GM20000 (cell line): ENCODE measurements at regions not wholly inside any gene's neighbourhood (a gene's known extent, or its start where the extent isn't known, plus 50 kb on each side); places are given as distances from the start of the nearest gene placed in this dataset.
"Not testable (repeated sequence)": the region's sequence is repeated elsewhere in the genome, so short reads cannot be mapped to it uniquely, and the experiment has no call there.

Experiments
- DNase-seq: peaks from one replicate; pipeline ENCODE4 v3.0.0; 2012; ENCODE audit warnings: low spot score
- CTCF ChIP-seq: IDR thresholded peaks from 2 replicates; pipeline ENCODE4 v1.5.1; 2012; ENCODE audit warnings: mild to moderate bottlenecking, control low read depth; ENCODE audit errors: extremely low read depth, missing control alignments

GRCh38 chr12:42725809-42726208 lies 136.3 kb upstream of the PRICKLE1 start:
- TF ChIP-seq CTCF, result no peak
- no peak for DNase-seq

- no peak for DNase-seq
- no peak for TF ChIP-seq CTCF
These were observed 126.9 kb upstream of the PRICKLE1 start for GRCh38 chr12:42716491-42716891.

GRCh38 chr12:42713566-42713965 lies 124.0 kb upstream of the PRICKLE1 start:
- not testable (repeated sequence) for DNase-seq

GRCh38 chr12:42708374-42708773 lies 118.8 kb upstream of the PRICKLE1 start:
- not testable (repeated sequence) for DNase-seq

GRCh38 chr12:42707312-42708226 lies 118.0 kb upstream of the PRICKLE1 start:
- no peak for TF ChIP-seq CTCF
- DNase-seq, result no peak

- no peak for DNase-seq
- TF ChIP-seq CTCF, result no peak
These were observed 116.8 kb upstream of the PRICKLE1 start for GRCh38 chr12:42706321-42706720.

GRCh38 chr12:42705863-42706262 lies 116.3 kb upstream of the PRICKLE1 start:
- TF ChIP-seq CTCF, result no peak
- DNase-seq, result no peak

- no peak for TF ChIP-seq CTCF
- DNase-seq, result no peak
These were observed 115.4 kb upstream of the PRICKLE1 start for GRCh38 chr12:42704810-42705401.
